HL-60 (cell line): ENCODE measurements at regions not wholly inside any gene's neighbourhood (a gene's known extent, or its start where the extent isn't known, plus 50 kb on each side); places are given as distances from the start of the nearest gene placed in this dataset.

ENCODE experiments used
- DNase-seq, 2 experiments: peaks; one replicate each; pipeline ENCODE4 v3.0.0-alpha.2; 2010 to 2020; ENCODE audit warnings: low read depth in 1 of 2, low spot score in 1 of 2
- H3K27ac ChIP-seq: fragments of 250-450 bp; sonication (Bioruptor Pico); replicated peaks from 2 replicates; pipeline ENCODE4 v1.5.1; 2020; ENCODE audit warnings: mild to moderate bottlenecking, moderate library complexity
- H3K27me3 ChIP-seq: fragments of 250-450 bp; sonication (Bioruptor Pico); 2 replicates; pipeline ENCODE4 v1.5.1; 2021; ENCODE audit warnings: mild to moderate bottlenecking, moderate library complexity; ENCODE audit not compliant: insufficient read depth, poor library complexity, severe bottlenecking
- H3K4me3 ChIP-seq: replicated peaks from 2 replicates; pipeline ENCODE4 v1.5.1; 2011; ENCODE audit warnings: mild to moderate bottlenecking, control low read depth, low read length; ENCODE audit not compliant: insufficient read depth
- CTCF ChIP-seq: IDR thresholded peaks from one replicate; pipeline ENCODE4 v1.5.1; 2011; ENCODE audit warnings: low read length, control low read depth, inconsistent platforms; ENCODE audit not compliant: insufficient read depth
- GABPA ChIP-seq: IDR thresholded peaks from 2 replicates; pipeline ENCODE4 v1.6.1; 2012; ENCODE audit warnings: low read depth
- POLR2AphosphoS5 ChIP-seq: IDR thresholded peaks from 2 replicates; pipeline ENCODE4 v1.6.1; 2012; ENCODE audit warnings: low read depth
- REST ChIP-seq: IDR thresholded peaks from 2 replicates; pipeline ENCODE4 v1.6.1; 2012; ENCODE audit warnings: low read depth; ENCODE audit not compliant: insufficient replicate concordance
- SPI1 ChIP-seq: IDR thresholded peaks from 2 replicates; pipeline ENCODE4 v1.6.1; 2012; ENCODE audit warnings: low read depth, mild to moderate bottlenecking, borderline replicate concordance

GRCh38 chr7:19488056-19488455, 220.8 kb downstream of the POLR1F start:
- H3K4me3 ChIP-seq: no peak overlapping the region
- no peak overlapping the region for H3K27ac ChIP-seq
- TF ChIP-seq SPI1: no peak
- TF ChIP-seq CTCF: no peak
- TF ChIP-seq GABPA: no peak
- TF ChIP-seq REST: no peak
- no peak for TF ChIP-seq POLR2AphosphoS5
- DNase-seq: no peak
- H3K27me3 ChIP-seq: no peaks in the 10 kb centered on the region

- H3K27me3 ChIP-seq: no peaks in the 10 kb centered on the region
- TF ChIP-seq SPI1 (no peak), CTCF (no peak), REST (no peak), GABPA (no peak), POLR2AphosphoS5 (no peak)
- DNase-seq: no peak
Observed at GRCh38 chr7:19482628-19483027, 226.2 kb downstream of the POLR1F start.

GRCh38 chr7:19480383-19480782, 228.5 kb downstream of the POLR1F start:
- no peak for DNase-seq

More at GRCh38 chr7:19482628-19483027, 226.2 kb downstream of the POLR1F start:
- H3K27ac ChIP-seq: no peak overlapping the region
- H3K4me3 ChIP-seq: no peak overlapping the region

More at GRCh38 chr7:19480383-19480782, 228.5 kb downstream of the POLR1F start:
- TF ChIP-seq POLR2AphosphoS5 (no peak), SPI1 (no peak), CTCF (no peak), GABPA (no peak), REST (no peak)
- H3K4me3 ChIP-seq: no peak overlapping the region
- no peak overlapping the region for H3K27ac ChIP-seq
- H3K27me3 ChIP-seq: no peaks in the 10 kb centered on the region
